ENCODE measurements at regions not wholly inside any gene's neighbourhood (a gene's known extent, or its start where the extent isn't known, plus 50 kb on each side); places are given as distances from the start of the nearest gene placed in this dataset.

DNA sequence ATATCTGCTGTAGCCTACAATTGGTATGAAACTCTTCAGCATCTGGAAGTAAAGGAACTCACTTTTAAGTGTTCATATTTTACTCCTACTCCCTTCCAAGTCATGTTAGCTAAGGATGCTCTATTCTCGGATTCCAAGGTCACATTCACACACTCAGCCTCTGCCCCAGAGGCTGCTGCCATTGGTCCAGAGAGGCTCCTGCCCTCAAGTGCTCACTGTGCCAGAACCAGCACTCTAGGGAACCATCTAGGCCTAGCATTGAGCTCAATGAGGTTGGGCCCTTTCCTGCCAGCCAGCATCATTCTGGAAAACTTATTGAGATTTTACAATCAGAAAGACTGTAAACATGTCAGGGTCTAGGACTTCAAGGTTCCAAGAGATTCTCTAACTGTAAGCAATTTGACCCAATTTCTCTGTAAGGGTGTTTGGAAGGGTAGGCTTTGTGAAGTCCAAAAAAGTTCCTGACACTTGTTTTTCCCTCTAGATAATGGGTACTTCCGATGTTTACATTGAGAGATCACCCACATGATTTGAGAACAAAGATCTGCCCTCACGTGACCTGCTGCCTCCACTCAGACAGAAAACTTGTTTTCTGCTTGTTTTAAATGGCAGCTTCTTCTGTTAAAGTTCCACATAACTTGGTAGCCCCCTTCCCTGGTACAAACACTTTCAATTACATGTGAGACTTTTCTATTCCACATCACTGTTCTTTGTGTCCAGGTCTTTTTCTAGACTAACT lies 94.9 kb downstream of the MAB21L3 start:
- Histone ChIP-seq H3K4me1 (ENCODE audit: control insufficient read depth in 1 of 2, insufficient read depth in 2 of 2, low read length in 2 of 2) (peaks cover 0 to 7% of the 10 kb centered on the region in 2 donors), H3K27ac (ENCODE audit: low read depth, low read length) (no peak overlapping the region), H3K36me3 (ENCODE audit: control insufficient read depth in 1 of 2, insufficient read depth in 2 of 2, low read length in 2 of 2) (no peaks in the 10 kb centered on the region), H3K9me3 (ENCODE audit: control insufficient read depth in 1 of 2, low read length in 2 of 2) (no peaks in the 10 kb centered on the region), H3K27me3 (ENCODE audit: control insufficient read depth in 1 of 2, insufficient read depth in 2 of 2, low read length in 2 of 2) (no peaks in the 10 kb centered on the region), H3K9ac (ENCODE audit: low read depth in 1 of 2, low read length in 2 of 2) (no peak overlapping the region), H3K4me3 (ENCODE audit: low read depth in 1 of 2, low read length in 2 of 2) (no peak overlapping the region)

- Histone ChIP-seq H3K4me1 (ENCODE audit: control insufficient read depth in 1 of 2, insufficient read depth in 2 of 2, low read length in 2 of 2) (peaks cover 0 to 7% of the 10 kb centered on the region in 2 donors), H3K27ac (ENCODE audit: low read depth, low read length) (no peak overlapping the region), H3K27me3 (ENCODE audit: control insufficient read depth in 1 of 2, insufficient read depth in 2 of 2, low read length in 2 of 2) (no peaks in the 10 kb centered on the region), H3K4me3 (ENCODE audit: low read depth in 1 of 2, low read length in 2 of 2) (no peak overlapping the region), H3K9me3 (ENCODE audit: control insufficient read depth in 1 of 2, low read length in 2 of 2) (no peaks in the 10 kb centered on the region), H3K36me3 (ENCODE audit: control insufficient read depth in 1 of 2, insufficient read depth in 2 of 2, low read length in 2 of 2) (no peaks in the 10 kb centered on the region), H3K9ac (ENCODE audit: low read depth in 1 of 2, low read length in 2 of 2) (no peak overlapping the region)
Measured at GRCh38 chr1:116207126-116207735, 96.0 kb downstream of the MAB21L3 start.

DNA sequence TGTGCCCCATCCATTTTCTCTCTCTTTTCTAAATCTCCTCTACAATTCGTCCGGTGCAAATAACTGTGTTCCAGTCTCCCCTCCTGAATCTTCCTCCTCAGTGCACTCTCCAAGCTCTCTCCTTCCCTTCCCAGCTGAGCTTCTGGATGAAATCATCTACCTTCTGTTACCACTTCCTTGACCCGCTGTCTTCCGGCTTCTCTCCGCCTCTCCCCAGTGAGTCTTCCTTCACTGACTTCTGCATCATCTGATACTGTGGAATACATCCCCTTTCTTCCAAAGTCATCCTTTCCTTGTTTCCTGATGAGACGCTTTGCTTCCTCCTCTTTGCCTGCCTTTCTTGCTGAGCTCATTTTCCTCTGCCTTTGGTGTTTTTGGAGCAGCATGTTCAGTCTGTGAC lies 96.9 kb downstream of the MAB21L3 start:
- Histone ChIP-seq H3K9ac (ENCODE audit: low read depth in 1 of 2, low read length in 2 of 2) (no peak overlapping the region), H3K4me1 (ENCODE audit: control insufficient read depth in 1 of 2, insufficient read depth in 2 of 2, low read length in 2 of 2) (peaks cover 0 to 7% of the 10 kb centered on the region in 2 donors), H3K27me3 (ENCODE audit: control insufficient read depth in 1 of 2, insufficient read depth in 2 of 2, low read length in 2 of 2) (no peaks in the 10 kb centered on the region), H3K4me3 (ENCODE audit: low read depth in 1 of 2, low read length in 2 of 2) (no peak overlapping the region), H3K36me3 (ENCODE audit: control insufficient read depth in 1 of 2, insufficient read depth in 2 of 2, low read length in 2 of 2) (no peaks in the 10 kb centered on the region), H3K9me3 (ENCODE audit: control insufficient read depth in 1 of 2, low read length in 2 of 2) (no peaks in the 10 kb centered on the region), H3K27ac (ENCODE audit: low read depth, low read length) (no peak overlapping the region)

- no peak overlapping the region for H3K27ac ChIP-seq (ENCODE audit: low read depth, low read length)
- no peaks in the 10 kb centered on the region for H3K36me3 ChIP-seq (ENCODE audit: control insufficient read depth in 1 of 2, insufficient read depth in 2 of 2, low read length in 2 of 2)
- H3K27me3 ChIP-seq (ENCODE audit: control insufficient read depth in 1 of 2, insufficient read depth in 2 of 2, low read length in 2 of 2): no peaks in the 10 kb centered on the region
- peaks cover 0 to 7% of the 10 kb centered on the region in 2 donors for H3K4me1 ChIP-seq (ENCODE audit: control insufficient read depth in 1 of 2, insufficient read depth in 2 of 2, low read length in 2 of 2)
- no peak overlapping the region for H3K4me3 ChIP-seq (ENCODE audit: low read depth in 1 of 2, low read length in 2 of 2)
- no peaks in the 10 kb centered on the region for H3K9me3 ChIP-seq (ENCODE audit: control insufficient read depth in 1 of 2, low read length in 2 of 2)
- H3K9ac ChIP-seq (ENCODE audit: low read depth in 1 of 2, low read length in 2 of 2): no peak overlapping the region
Measured at GRCh38 chr1:116211294-116211693, 100.1 kb downstream of the MAB21L3 start.

GRCh38 chr1:116218922-116219321 lies 107.7 kb downstream of the MAB21L3 start:
- H3K9me3 ChIP-seq (ENCODE audit: control insufficient read depth in 1 of 2, low read length in 2 of 2): no peaks in the 10 kb centered on the region
- no peaks in the 10 kb centered on the region for H3K36me3 ChIP-seq (ENCODE audit: control insufficient read depth in 1 of 2, insufficient read depth in 2 of 2, low read length in 2 of 2)
- no peak overlapping the region for H3K4me3 ChIP-seq (ENCODE audit: low read depth in 1 of 2, low read length in 2 of 2)
- H3K9ac ChIP-seq (ENCODE audit: low read depth in 1 of 2, low read length in 2 of 2): no peak overlapping the region
- no peaks in the 10 kb centered on the region for H3K27me3 ChIP-seq (ENCODE audit: control insufficient read depth in 1 of 2, insufficient read depth in 2 of 2, low read length in 2 of 2)
- no peak overlapping the region for H3K27ac ChIP-seq (ENCODE audit: low read depth, low read length)
- H3K4me1 ChIP-seq (ENCODE audit: control insufficient read depth in 1 of 2, insufficient read depth in 2 of 2, low read length in 2 of 2): no peaks in the 10 kb centered on the region

GRCh38 chr1:116219651-116220434 lies 108.6 kb downstream of the MAB21L3 start:
- no peaks in the 10 kb centered on the region for H3K36me3 ChIP-seq (ENCODE audit: control insufficient read depth in 1 of 2, insufficient read depth in 2 of 2, low read length in 2 of 2)
- H3K4me3 ChIP-seq (ENCODE audit: low read depth in 1 of 2, low read length in 2 of 2): no peak overlapping the region
- no peak overlapping the region for H3K9ac ChIP-seq (ENCODE audit: low read depth in 1 of 2, low read length in 2 of 2)
- no peaks in the 10 kb centered on the region for H3K9me3 ChIP-seq (ENCODE audit: control insufficient read depth in 1 of 2, low read length in 2 of 2)
- peaks cover 4% of the 10 kb centered on the region in 2 donors for H3K4me1 ChIP-seq (ENCODE audit: control insufficient read depth in 1 of 2, insufficient read depth in 2 of 2, low read length in 2 of 2)
- H3K27ac ChIP-seq (ENCODE audit: low read depth, low read length): no peak overlapping the region
- H3K27me3 ChIP-seq (ENCODE audit: control insufficient read depth in 1 of 2, insufficient read depth in 2 of 2, low read length in 2 of 2): no peaks in the 10 kb centered on the region

- no peaks in the 10 kb centered on the region for H3K36me3 ChIP-seq (ENCODE audit: control insufficient read depth in 1 of 2, insufficient read depth in 2 of 2, low read length in 2 of 2)
- H3K4me1 ChIP-seq (ENCODE audit: control insufficient read depth in 1 of 2, insufficient read depth in 2 of 2, low read length in 2 of 2): peaks cover 4% of the 10 kb centered on the region in 2 donors
- H3K9ac ChIP-seq (ENCODE audit: low read depth in 1 of 2, low read length in 2 of 2): no peak overlapping the region
- H3K27ac ChIP-seq (ENCODE audit: low read depth, low read length): no peak overlapping the region
- H3K9me3 ChIP-seq (ENCODE audit: control insufficient read depth in 1 of 2, low read length in 2 of 2): no peaks in the 10 kb centered on the region
- no peaks in the 10 kb centered on the region for H3K27me3 ChIP-seq (ENCODE audit: control insufficient read depth in 1 of 2, insufficient read depth in 2 of 2, low read length in 2 of 2)
- no peak overlapping the region for H3K4me3 ChIP-seq (ENCODE audit: low read depth in 1 of 2, low read length in 2 of 2)
Measured at GRCh38 chr1:116224111-116224510, 112.9 kb downstream of the MAB21L3 start.

GRCh38 chr1:116224561-116224960 lies 113.4 kb downstream of the MAB21L3 start:
- no peak overlapping the region for H3K4me3 ChIP-seq (ENCODE audit: low read depth in 1 of 2, low read length in 2 of 2)
- no peaks in the 10 kb centered on the region for H3K36me3 ChIP-seq (ENCODE audit: control insufficient read depth in 1 of 2, insufficient read depth in 2 of 2, low read length in 2 of 2)
- H3K9me3 ChIP-seq (ENCODE audit: control insufficient read depth in 1 of 2, low read length in 2 of 2): no peaks in the 10 kb centered on the region
- H3K4me1 ChIP-seq (ENCODE audit: control insufficient read depth in 1 of 2, insufficient read depth in 2 of 2, low read length in 2 of 2): peaks cover 4% of the 10 kb centered on the region in 2 donors
- H3K27ac ChIP-seq (ENCODE audit: low read depth, low read length): no peak overlapping the region
- no peaks in the 10 kb centered on the region for H3K27me3 ChIP-seq (ENCODE audit: control insufficient read depth in 1 of 2, insufficient read depth in 2 of 2, low read length in 2 of 2)
- no peak overlapping the region for H3K9ac ChIP-seq (ENCODE audit: low read depth in 1 of 2, low read length in 2 of 2)

- Histone ChIP-seq H3K9me3 (ENCODE audit: control insufficient read depth in 1 of 2, low read length in 2 of 2) (no peaks in the 10 kb centered on the region), H3K36me3 (ENCODE audit: control insufficient read depth in 1 of 2, insufficient read depth in 2 of 2, low read length in 2 of 2) (no peaks in the 10 kb centered on the region), H3K9ac (ENCODE audit: low read depth in 1 of 2, low read length in 2 of 2) (no peak overlapping the region), H3K27me3 (ENCODE audit: control insufficient read depth in 1 of 2, insufficient read depth in 2 of 2, low read length in 2 of 2) (no peaks in the 10 kb centered on the region), H3K4me3 (ENCODE audit: low read depth in 1 of 2, low read length in 2 of 2) (no peak overlapping the region), H3K4me1 (ENCODE audit: control insufficient read depth in 1 of 2, insufficient read depth in 2 of 2, low read length in 2 of 2) (peaks cover 4% of the 10 kb centered on the region in 2 donors), H3K27ac (ENCODE audit: low read depth, low read length) (no peak overlapping the region)
Measured at GRCh38 chr1:116226017-116226416, 114.8 kb downstream of the MAB21L3 start.

GRCh38 chr1:116228511-116228910 lies 117.3 kb downstream of the MAB21L3 start:
- Histone ChIP-seq H3K9me3 (ENCODE audit: control insufficient read depth in 1 of 2, low read length in 2 of 2) (no peaks in the 10 kb centered on the region), H3K4me3 (ENCODE audit: low read depth in 1 of 2, low read length in 2 of 2) (no peak overlapping the region), H3K27ac (ENCODE audit: low read depth, low read length) (no peak overlapping the region), H3K4me1 (ENCODE audit: control insufficient read depth in 1 of 2, insufficient read depth in 2 of 2, low read length in 2 of 2) (peaks cover 9 to 16% of the 10 kb centered on the region in 2 donors), H3K36me3 (ENCODE audit: control insufficient read depth in 1 of 2, insufficient read depth in 2 of 2, low read length in 2 of 2) (no peaks in the 10 kb centered on the region), H3K27me3 (ENCODE audit: control insufficient read depth in 1 of 2, insufficient read depth in 2 of 2, low read length in 2 of 2) (no peaks in the 10 kb centered on the region), H3K9ac (ENCODE audit: low read depth in 1 of 2, low read length in 2 of 2) (no peak overlapping the region)

Data from duodenal mucosa (tissue), 2 donors.